HG03175 (cell line): ENCODE measurements at regions not wholly inside any gene's neighbourhood (a gene's known extent, or its start where the extent isn't known, plus 50 kb on each side); places are given as distances from the start of the nearest gene placed in this dataset.
"Not testable (repeated sequence)": the region's sequence is repeated elsewhere in the genome, so short reads cannot be mapped to it uniquely, and the experiment has no call there.

Experiments used
- ATAC-seq: cut with Tn5 transposase; IDR thresholded peaks from one replicate; pipeline ENCODE4 v1.9.1; 2021; ENCODE audit warnings: mild to moderate bottlenecking, moderate library complexity; ENCODE audit not compliant: unreplicated experiment

DNA sequence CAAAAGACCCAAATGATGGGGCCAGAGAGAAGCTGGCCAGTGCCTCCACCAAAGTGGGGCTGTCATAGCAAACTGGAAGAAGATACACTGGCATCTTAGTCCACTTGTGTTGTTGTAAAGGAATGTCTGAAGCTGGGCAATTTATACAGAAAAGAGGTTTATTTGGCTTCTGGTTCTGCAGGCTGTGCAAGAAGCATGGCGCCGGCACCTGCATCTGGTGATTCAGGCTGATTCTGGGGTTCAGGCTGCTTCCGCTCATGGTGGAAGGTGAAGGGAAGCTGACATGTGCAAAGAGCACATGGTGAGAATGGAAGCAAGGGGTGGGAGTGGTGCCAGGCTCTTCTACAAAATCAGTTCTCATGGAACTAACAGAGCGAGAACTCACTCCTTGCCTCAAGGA lies 135.9 kb upstream of the TWIST2 start:
- ATAC-seq, result no peak

GRCh38 chr2:238713198-238713826 lies 134.6 kb upstream of the TWIST2 start:
- no peak for ATAC-seq

DNA sequence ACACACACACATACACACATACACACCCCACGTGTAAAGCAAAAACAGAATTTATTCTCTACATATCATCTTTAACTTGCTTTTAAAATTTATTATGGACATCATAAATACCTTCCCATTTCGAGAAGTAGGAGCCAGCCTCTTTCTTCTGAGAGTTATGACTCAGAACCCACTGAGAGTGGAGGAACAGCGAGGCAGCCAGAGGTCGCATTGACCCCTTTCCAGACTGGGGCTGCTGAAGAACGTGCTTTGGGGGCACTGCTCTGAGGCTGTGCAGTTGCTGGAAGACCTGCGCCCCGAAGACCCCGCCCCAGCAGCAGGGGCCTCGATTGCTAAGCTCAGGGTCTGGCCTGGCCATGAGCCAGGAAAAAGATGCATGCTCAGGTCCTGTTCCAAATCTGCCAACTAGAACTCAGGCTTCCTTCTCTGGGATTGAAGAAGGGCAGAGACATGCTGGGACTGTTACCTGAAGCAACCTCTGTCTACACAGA lies 133.8 kb upstream of the TWIST2 start:
- no peak for ATAC-seq

DNA sequence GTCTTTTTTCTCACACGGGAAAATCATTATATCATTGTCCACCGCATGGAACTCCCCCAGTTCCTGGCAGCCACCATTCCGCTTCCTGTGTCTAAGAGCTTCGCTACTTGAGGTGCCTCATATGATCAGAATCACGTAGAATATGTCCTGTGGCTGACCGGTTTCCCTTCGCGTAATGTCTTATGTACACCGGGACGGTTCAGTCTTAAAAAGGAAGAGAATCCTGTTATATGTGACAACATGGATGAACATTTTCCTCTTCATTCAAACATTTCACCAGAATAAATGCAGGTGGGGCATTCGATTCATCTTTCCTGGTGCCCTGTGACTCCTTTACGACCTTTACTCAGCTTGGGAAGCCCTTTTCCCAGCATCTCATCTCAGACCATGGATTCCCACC lies 131.7 kb upstream of the TWIST2 start:
- no peak for ATAC-seq

DNA sequence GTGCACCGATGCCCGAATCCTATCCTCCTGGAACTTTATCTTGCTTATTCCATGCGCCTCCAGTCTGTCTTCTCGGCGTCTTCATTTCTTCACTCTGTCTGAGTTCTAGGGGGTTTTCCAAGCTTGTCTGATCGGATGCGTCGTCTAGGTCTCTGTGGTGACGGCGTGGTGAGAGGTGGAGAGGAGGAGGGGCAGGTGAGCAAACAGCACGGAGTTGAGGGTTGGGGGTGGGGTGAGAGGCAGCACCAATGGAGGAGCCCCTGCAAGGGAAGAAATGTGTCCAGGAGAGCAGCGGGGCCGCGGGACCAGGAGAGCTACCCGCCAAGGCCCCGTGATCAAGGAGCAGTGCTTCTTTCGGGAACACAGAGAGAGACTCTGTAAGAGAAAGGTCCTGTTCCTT lies 131.3 kb upstream of the TWIST2 start:
- ATAC-seq, result no peak

GRCh38 chr2:238717084-238717483 lies 130.8 kb upstream of the TWIST2 start:
- ATAC-seq, result no peak

DNA sequence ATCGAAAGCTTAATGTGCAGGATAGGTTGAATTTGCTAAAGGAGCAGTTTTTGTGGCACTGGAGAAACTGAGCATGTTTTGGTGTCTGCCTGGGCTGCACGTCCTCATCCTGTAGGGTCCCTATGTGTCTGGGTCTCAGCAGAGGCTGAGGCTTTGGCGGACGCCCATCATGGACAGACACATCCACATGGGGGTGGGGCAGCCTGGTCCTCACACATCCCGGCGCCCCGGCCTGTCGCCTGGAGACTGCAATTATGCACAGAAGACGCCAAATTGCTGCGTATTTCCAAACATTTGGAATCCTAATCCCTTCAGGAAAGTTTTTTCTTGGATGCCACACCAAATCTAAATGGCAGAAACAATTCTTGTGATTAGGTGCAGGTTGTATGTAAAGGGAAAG lies 128.2 kb upstream of the TWIST2 start:
- no peak for ATAC-seq

- no peak for ATAC-seq
These were observed 127.6 kb upstream of the TWIST2 start for GRCh38 chr2:238720232-238720672.

GRCh38 chr2:238722181-238722580 lies 125.7 kb upstream of the TWIST2 start:
- no peak for ATAC-seq

- no peak for ATAC-seq
These were observed 125.0 kb upstream of the TWIST2 start for GRCh38 chr2:238722883-238723282.

DNA sequence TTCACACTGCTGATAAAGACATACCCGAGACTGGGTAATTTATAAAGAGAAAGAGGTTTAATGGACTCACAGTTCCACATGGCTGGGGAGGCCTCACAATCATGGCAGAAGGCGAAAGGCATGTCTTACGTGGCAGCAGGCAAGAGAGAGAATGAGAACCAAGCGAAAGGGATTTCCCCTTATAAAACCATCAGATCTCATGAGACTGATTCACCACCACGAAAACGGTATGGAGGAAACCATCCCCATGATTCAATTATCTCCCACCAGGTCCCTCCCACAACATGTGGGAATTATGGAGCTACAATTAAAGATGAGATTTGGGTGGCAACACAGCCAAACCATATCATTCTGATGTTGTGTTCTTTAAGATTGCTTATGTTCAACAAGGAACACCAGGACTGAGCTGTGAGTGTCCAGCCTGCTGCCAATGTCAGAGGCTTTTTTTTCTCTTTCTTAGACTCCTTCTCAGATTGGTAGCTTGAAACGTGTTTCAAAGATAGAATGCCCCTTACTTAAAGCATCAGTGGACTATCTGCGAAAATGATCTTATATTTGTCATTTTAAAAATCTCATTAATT lies 124.1 kb upstream of the TWIST2 start:
- not testable (repeated sequence) for ATAC-seq

DNA sequence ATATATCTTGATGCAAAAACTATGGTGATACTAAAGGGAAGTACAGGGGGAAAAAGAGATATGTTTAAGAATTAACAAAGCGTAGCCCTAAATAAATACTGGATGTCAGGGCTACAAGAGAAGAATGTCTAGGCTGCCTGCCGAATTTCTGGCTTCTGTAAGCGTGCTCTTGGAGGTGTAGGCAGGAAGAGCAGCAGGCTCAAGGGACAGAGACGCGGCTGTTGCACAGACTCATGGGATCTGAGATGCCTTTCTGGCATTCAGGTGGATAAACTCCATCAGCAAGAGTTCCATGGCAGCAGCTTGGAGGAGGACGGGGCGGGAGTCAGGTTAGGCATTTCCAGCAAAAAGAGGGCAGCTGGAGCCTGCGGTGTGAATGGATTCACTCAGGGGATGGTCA lies 123.2 kb upstream of the TWIST2 start:
- no peak for ATAC-seq

DNA sequence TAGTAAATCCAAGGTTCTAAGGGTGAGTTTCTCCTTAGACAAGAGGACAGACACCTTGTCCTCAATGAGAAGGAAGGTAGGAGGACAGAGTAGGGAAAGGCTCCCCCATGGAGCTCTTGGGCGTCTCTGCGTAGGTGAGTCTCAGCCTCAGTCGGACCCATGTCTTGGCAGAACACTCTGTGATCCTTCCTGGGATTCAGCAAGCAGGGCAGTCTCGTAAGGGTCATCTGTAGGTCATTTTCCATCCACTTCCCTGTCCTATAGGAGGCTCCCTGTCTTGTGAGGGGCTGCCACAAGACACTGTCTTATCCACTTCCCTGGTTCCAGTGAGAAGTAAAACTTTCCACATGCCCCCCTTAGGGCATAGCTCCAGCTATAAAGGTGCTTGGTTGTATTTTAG lies 122.6 kb upstream of the TWIST2 start:
- no peak for ATAC-seq

- no peak for ATAC-seq
These were observed 121.0 kb upstream of the TWIST2 start for GRCh38 chr2:238726670-238727584.

- no peak for ATAC-seq
These were observed 120.1 kb upstream of the TWIST2 start for GRCh38 chr2:238727585-238728329.

- ATAC-seq, result no peak
These were observed 119.3 kb upstream of the TWIST2 start for GRCh38 chr2:238728330-238729260.

- no peak for ATAC-seq
These were observed 118.5 kb upstream of the TWIST2 start for GRCh38 chr2:238729261-238729935.

GRCh38 chr2:238730001-238730669 lies 117.8 kb upstream of the TWIST2 start:
- ATAC-seq, result no peak

DNA sequence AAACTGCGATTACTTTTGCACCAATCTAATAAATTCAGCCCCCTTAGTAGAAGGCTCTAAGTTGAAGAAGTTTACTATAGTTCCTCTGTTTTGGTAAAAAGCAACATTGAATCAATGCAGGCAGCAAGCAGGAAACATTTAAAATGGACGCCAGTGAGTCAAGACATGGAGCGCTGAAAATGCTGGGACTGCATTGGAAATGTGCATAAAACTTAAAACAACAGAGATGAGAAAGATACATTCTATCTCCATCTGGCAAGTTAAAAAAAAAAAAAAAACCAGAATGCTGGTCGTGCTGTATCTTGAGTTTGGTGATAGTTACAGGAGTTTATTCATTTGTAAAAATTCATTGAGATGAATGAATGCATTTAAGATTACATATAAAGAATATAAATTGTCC lies 117.0 kb upstream of the TWIST2 start:
- no peak for ATAC-seq
